ENCODE measurements at regions not wholly inside any gene's neighbourhood (a gene's known extent, or its start where the extent isn't known, plus 50 kb on each side); places are given as distances from the start of the nearest gene placed in this dataset.
"Not testable (repeated sequence)": the region's sequence is repeated elsewhere in the genome, so short reads cannot be mapped to it uniquely, and the experiment has no call there.

- DNase-seq = no peak
Observed at GRCh38 chr19:30103981-30104380, 161.9 kb downstream of the URI1 start.

GRCh38 chr19:30105316-30105715, 163.3 kb downstream of the URI1 start:
- no peak for DNase-seq

DNA sequence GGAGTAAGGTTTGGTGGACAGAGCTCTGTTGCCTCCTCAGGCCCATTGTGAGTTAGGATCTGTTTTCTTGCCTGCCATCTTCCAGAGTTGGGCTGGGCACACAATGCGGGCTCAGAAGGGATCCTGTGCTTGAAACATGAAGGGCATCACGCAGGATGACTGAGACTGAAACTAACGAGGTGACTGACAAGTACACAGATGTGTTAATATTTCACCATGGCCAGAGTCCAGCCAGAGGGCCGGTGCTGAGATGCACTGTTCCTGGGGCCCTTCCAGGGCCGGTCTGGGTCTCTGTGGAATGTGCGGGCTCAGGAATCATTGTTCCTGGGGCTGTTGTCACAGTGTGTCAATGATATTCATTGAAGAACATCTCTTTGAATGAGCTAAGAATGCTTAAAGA, 163.7 kb downstream of the URI1 start:
- DNase-seq = no peak

GRCh38 chr19:30106417-30107095, 164.5 kb downstream of the URI1 start:
- no peak for DNase-seq

GRCh38 chr19:30107251-30107650, 165.2 kb downstream of the URI1 start:
- DNase-seq = no peak

DNA sequence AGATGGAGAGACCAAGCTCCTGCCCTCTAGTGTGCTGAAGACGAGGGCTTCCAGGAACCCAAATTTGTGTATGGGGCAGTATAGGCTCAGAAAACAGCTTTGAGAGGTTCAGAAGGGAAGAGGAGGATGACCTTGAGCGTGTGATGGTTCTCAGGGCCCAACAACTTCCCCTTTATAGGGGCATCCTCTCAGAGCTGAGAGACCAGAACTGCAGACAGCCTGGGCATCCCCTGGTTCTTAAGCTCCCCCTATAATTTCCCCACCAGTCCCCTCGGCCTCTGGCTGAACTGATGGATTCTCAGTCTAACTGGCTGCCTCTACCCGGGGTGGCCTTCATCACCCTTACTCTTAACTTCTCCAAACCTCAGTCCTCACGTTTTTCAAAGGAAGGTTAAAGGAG, 167.5 kb downstream of the URI1 start:
- DNase-seq = no peak

DNA sequence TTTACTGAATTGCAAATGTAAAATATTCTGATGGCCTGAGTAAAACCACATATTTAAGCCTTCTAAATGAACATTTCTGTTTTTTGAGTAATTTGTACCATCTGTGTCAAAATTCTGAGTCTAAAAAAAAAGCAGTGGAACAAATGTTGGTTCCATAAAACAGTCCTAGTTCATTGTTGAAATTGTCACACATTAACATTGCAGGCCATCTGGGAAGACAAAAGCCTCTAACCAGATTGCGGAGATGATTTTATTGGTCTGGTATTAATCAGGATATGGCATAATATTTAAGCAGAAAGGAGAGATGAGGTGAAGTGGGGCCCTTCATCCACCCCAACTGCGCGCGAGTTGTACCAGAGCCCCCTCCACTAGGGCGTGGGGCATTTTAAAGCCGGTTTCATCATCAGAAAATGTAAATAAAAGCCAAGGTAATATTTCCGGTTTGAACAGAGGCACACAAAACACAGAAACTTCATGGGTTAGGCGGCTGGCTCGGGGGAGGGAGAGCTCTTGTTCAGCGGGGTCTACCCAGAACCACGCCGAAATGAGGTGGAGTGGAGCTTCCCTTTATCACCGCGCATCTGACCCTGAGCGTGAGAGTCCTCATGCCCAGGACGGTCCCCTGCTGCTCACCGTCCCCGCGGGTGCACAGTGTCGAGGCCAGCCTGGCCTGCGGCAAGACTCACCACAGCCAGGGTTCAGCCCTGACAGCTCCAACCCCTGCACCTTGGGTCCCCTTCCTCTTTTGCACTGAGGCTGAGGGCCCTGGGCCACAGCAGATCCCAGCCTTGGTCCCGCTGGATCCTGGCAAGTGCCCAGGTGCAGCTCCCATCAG, 169.2 kb downstream of the URI1 start:
- peak; percentile 4 for DNase-seq

DNA sequence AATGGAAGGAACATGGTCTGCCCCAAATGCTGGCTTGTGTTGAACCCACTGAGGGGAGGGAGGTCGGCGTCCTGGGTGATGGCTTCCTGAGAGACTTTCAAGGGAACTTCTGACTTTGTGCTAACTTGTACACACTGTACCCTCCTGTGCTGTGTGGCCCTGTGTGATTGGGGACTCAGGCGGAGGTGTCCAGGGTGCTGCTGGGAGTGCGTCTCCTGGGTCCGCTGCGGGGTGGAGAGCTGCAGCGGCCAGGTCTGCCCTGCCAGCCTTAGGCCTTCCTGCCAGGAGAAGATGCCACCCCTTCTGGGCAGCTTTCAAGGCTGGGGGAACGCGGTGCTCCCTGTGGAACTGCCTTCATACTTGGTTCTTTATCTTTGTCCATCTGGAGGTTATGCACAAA, 170.1 kb downstream of the URI1 start:
- no peak for DNase-seq

GRCh38 chr19:30112666-30113065, 170.6 kb downstream of the URI1 start:
- DNase-seq = no peak

- DNase-seq = no peak
Observed at GRCh38 chr19:30113186-30113585, 171.1 kb downstream of the URI1 start.

GRCh38 chr19:30114095-30114494, 172.1 kb downstream of the URI1 start:
- not testable (repeated sequence) for DNase-seq

- no peak for DNase-seq
Observed at GRCh38 chr19:30115947-30116346, 173.9 kb downstream of the URI1 start.

- DNase-seq = no peak
Observed at GRCh38 chr19:30116530-30116929, 174.5 kb downstream of the URI1 start.

DNA sequence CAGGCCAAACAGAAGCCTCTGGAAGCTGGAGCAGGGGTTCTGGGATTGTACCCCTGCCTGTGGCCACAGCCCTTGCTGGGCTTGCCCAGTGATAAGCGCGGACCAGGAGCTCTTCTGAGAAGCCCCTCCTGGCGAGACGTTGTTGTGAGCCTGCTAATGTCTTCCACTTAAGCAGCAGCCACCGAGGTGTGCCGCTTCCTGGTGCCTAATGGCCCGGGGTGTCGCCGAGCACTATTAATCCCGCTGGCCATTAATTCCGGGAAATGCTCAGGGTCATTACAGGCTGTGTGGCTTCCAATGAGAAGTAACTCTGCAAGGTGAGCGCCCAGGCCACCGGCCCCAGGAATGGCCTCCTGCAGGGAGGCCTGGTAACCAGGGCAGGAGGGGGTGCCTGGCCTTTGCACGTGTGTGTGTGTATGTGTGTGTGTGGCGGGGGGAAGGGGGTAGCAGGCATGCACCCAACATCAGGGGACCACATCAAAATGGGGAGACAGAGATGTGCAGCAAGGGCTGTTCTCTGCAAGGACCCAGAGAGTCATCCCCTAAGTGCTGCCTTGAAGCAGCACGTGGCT, 175.0 kb downstream of the URI1 start:
- DNase-seq = no peak

GRCh38 chr19:30117636-30118145, 175.7 kb downstream of the URI1 start:
- no peak for DNase-seq

- no peak for DNase-seq
Observed at GRCh38 chr19:30118221-30118620, 176.2 kb downstream of the URI1 start.

DNA sequence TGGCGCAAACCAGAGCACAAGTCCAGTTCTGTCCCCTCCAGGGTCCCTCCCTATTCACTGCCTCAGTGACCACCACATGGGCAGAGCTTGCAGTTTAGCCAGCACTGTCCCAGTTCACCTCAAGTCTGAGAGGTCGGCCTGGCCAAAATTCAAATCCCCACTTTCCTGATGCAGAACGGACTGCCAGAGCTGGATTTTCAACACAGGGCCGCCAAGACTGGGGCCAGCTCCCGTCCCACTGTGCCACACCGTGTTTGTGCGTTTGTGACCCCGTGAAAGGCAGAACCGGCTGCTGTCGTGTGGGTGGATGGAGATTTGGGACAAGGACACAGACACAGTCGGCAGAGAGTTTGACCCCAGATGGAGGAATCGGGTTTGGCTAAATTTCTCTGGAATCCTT, 176.7 kb downstream of the URI1 start:
- DNase-seq = no peak

DNA sequence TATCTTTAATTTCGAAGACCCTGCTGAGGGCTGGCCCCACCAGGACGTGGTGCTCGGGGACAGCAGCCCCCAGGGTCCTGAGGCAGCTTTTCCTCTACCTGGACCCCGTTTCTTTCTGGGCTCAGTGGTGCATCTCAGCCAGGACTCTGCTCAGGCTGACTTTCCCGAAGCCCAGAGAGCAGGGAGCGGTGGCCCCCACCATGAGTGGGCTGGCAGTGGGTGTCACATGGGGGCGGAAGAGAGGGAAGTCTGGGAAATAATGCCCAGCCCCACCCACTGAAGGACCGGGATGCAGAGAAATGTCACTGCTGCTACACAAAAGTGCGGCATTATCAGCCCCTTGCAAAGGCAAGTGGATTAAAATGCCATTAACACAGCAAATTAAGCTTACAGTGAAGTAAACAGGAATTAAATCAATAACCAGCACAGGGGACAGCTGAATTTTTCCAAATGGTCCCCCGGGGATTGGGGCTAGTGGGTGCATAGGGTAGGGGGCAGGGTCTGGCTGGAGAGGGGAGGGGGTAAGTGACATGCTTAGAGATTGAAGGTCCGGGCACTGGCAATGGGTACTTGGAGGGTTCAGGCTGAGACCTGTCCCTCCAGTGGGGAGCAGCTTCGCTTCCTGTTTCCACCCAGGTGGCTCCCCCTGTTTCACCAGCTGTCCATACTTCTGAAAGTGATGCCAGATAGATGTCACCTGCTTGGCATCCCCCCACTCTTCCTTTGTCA, 177.3 kb downstream of the URI1 start:
- no peak for DNase-seq

GRCh38 chr19:30120860-30121484, 178.9 kb downstream of the URI1 start:
- no peak for DNase-seq

DNA sequence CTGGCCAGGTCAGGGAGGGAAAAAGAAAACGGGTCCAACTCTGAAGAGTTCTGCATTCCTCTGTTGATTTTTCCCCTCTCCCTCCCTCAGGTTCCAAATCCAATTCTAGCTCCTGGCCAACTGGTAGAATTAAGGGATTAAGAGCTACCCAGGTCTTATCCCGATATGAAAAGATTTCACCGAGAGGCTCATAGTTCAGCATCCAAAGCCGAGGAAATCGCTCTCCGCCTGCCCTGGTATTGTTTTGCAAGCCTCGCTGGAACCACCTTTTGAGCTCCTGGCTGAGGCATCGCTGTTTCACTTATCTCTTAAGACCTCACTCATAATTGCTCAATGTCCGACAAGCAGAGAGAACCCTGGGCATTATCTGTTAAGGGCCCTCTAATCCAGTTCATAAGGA, 180.4 kb downstream of the URI1 start:
- no peak for DNase-seq

- DNase-seq = no peak
Observed at GRCh38 chr19:30123119-30123518, 181.1 kb downstream of the URI1 start.

DNA sequence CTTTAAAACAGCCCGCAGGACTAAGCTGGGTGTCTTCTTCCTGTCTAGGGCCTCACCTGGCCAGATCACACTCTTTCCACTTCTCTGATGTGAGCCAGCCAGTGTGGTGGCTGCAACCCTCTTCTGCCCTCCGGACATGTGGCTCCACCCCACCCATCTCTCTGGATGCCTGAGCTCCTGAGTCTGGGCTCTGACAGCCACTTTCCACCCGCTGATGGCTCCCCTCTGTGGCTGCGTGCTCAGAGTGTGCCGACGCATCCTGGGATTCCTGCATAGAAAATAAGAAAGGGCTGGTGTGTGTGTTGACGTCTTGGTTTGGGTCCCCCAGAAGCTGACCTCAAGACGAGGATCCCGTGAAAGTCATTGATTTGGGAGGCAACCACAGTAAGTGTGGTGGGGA, 181.6 kb downstream of the URI1 start:
- no peak for DNase-seq

DNA sequence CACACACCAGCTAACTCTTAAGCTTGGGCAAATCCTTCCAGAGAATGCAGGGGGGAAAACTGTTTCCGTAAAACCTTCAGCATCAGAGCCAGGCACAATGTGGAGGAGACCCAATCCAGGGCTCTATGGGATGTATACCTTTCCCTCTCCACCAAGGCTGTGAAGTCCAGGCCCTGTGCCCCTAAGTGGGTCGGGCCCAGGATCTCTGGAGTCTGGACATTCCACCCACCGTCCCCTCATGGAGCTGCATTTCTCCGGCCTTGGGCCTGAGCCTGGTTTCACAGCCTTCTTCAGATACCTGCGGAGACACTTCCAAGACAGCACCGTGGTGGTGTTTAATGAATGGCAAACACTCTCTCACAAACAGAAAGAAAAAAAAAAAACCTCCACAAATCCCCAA, 186.2 kb downstream of the URI1 start:
- DNase-seq = no peak

Data from fibroblast of skin of abdomen (primary cell).